WTC11 (cell line): ENCODE measurements at regions not wholly inside any gene's neighbourhood (a gene's known extent, or its start where the extent isn't known, plus 50 kb on each side); places are given as distances from the start of the nearest gene placed in this dataset.

ENCODE experiments used
- CTCF ChIP-seq: fragments of 200-600 bp; IDR thresholded peaks from 2 replicates; pipeline ENCODE4 v1.8.0; 2022; ENCODE audit warnings: antibody characterized with exemption
- ERG ChIP-seq: fragments of 250-450 bp; sonication (Bioruptor Pico); IDR thresholded peaks from 2 replicates; pipeline ENCODE4 v1.8.0; 2021; ENCODE audit warnings: mild to moderate bottlenecking
- NFYB ChIP-seq: sonication (generic); formaldehyde crosslinking; conservative IDR thresholded peaks from 2 replicates; pipeline ENCODE4 v1.8.0; 2022; ENCODE audit warnings: low read depth, missing genetic modification reagents
- PREB ChIP-seq: sonication (generic); formaldehyde crosslinking; IDR thresholded peaks from 2 replicates; pipeline ENCODE4 v1.8.1; 2022; ENCODE audit warnings: mild to moderate bottlenecking, missing genetic modification reagents, moderate library complexity, borderline replicate concordance
- TP53 ChIP-seq: sonication (generic); formaldehyde crosslinking; IDR thresholded peaks from 2 replicates; pipeline ENCODE4 v1.8.1; 2023; ENCODE audit warnings: mild to moderate bottlenecking, missing genetic modification reagents

GRCh38 chr7:68457481-68457880 lies 1140.8 kb upstream of the AUTS2 start:
- TF ChIP-seq TP53 (CRISPR knock-in tag) (no peak), CTCF (no peak), PREB (CRISPR knock-in tag) (no peak), ERG (CRISPR knock-in tag) (no peak), NFYB (CRISPR knock-in tag) (no peak)
